Activated CD4-positive, alpha-beta T cell treated with anti-CD3 and anti-CD28 coated beads, Interleukin-2, amount 10 ng/mL, durations not matched to agents 7 days and 5 days (primary cell): ENCODE measurements at regions not wholly inside any gene's neighbourhood (a gene's known extent, or its start where the extent isn't known, plus 50 kb on each side); places are given as distances from the start of the nearest gene placed in this dataset.

ENCODE experiments used
- CTCF ChIA-PET: fragments of 350-600 bp; sonication (Branson Sonifier 250); formaldehyde crosslinking; loops from one replicate; lab custom pipeline; 2021; ENCODE audit warnings: antibody characterized with exemption; lab: Charles Lee
- POLR2A ChIA-PET: fragments of 350-600 bp; sonication (Branson Sonifier 250); formaldehyde crosslinking; loops from one replicate; lab custom pipeline; 2021; ENCODE audit warnings: antibody characterized with exemption; lab: Charles Lee
- DNase-seq: peaks from one replicate; pipeline ENCODE4 v3.0.0-alpha.2; 2020
- H3K27ac Mint-ChIP-seq: one replicate; pipeline ENCODE4 v1.8.0; 2021; ENCODE audit warnings: mild to moderate bottlenecking, moderate library complexity, mixed read lengths
- H3K27me3 Mint-ChIP-seq: one replicate; pipeline ENCODE4 v1.8.0; 2021; ENCODE audit warnings: mixed read lengths
- H3K36me3 Mint-ChIP-seq: one replicate; pipeline ENCODE4 v1.8.0; 2021; ENCODE audit warnings: low read depth, mixed read lengths
- H3K4me1 Mint-ChIP-seq: one replicate; pipeline ENCODE4 v1.8.0; 2021; ENCODE audit warnings: mixed read lengths
- H3K4me3 Mint-ChIP-seq: one replicate; pipeline ENCODE4 v1.8.0; 2021; ENCODE audit warnings: mild to moderate bottlenecking, moderate library complexity, mixed read lengths
- H3K9me3 Mint-ChIP-seq: one replicate; pipeline ENCODE4 v1.8.0; 2021; ENCODE audit warnings: mixed read lengths

GRCh38 chrX:79300856-79301255 lies 66.3 kb downstream of the ITM2A start:
- ChIA-PET CTCF (interaction anchor here (0.9 to 1.3 kb wide), 2 partner anchors 14 to 21 kb away, joined by 3 read pairs; no protein-coding TSS in a partner anchor), POLR2A (no interaction called here)
- H3K9me3 Mint-ChIP-seq = no peaks in the 10 kb centered on the region
- no peaks in the 10 kb centered on the region for H3K4me1 Mint-ChIP-seq
- H3K27ac Mint-ChIP-seq = no peak overlapping the region
- no peak for DNase-seq
- H3K36me3 Mint-ChIP-seq = peaks cover 2% of the 10 kb centered on the region
- H3K4me3 Mint-ChIP-seq = no peak overlapping the region
- H3K27me3 Mint-ChIP-seq = no peaks in the 10 kb centered on the region

- no peaks in the 10 kb centered on the region for H3K9me3 Mint-ChIP-seq
- peaks cover 45% of the 10 kb centered on the region for H3K4me1 Mint-ChIP-seq
- H3K27me3 Mint-ChIP-seq = no peaks in the 10 kb centered on the region
- no peak overlapping the region for H3K4me3 Mint-ChIP-seq
- POLR2A ChIA-PET = no interaction called here
- CTCF ChIA-PET = interaction anchor here (1.7 kb wide), 1 partner anchor 18 kb away, joined by 4 read pairs; no protein-coding TSS in a partner anchor
- no peak for DNase-seq
- peak overlapping the region; percentile 36 for H3K27ac Mint-ChIP-seq
- no peaks in the 10 kb centered on the region for H3K36me3 Mint-ChIP-seq
Observed at GRCh38 chrX:79290596-79290995, 76.5 kb downstream of the ITM2A start.

GRCh38 chrX:79288733-79289132 lies 78.4 kb downstream of the ITM2A start:
- H3K36me3 Mint-ChIP-seq = peaks cover 1% of the 10 kb centered on the region
- no peak for DNase-seq
- POLR2A ChIA-PET = no interaction called here
- no peak overlapping the region for H3K27ac Mint-ChIP-seq
- no peak overlapping the region for H3K4me3 Mint-ChIP-seq
- no peaks in the 10 kb centered on the region for H3K9me3 Mint-ChIP-seq
- H3K27me3 Mint-ChIP-seq = no peaks in the 10 kb centered on the region
- CTCF ChIA-PET = no interaction called here
- peaks cover 47% of the 10 kb centered on the region for H3K4me1 Mint-ChIP-seq

GRCh38 chrX:79287724-79288123 lies 79.4 kb downstream of the ITM2A start:
- ChIA-PET POLR2A (no interaction called here), CTCF (interaction anchor here (2.0 kb wide), 1 partner anchor 17 kb away, joined by 5 read pairs; no protein-coding TSS in a partner anchor)
- peaks cover 3% of the 10 kb centered on the region for H3K36me3 Mint-ChIP-seq
- peak overlapping the region; percentile 83 for H3K27ac Mint-ChIP-seq
- peak overlapping the region; percentile 48 for H3K4me3 Mint-ChIP-seq
- no peaks in the 10 kb centered on the region for H3K27me3 Mint-ChIP-seq
- H3K4me1 Mint-ChIP-seq = peaks cover 47% of the 10 kb centered on the region
- peaks cover under 1% of the 10 kb centered on the region for H3K9me3 Mint-ChIP-seq
- DNase-seq = no peak

- H3K36me3 Mint-ChIP-seq = peaks cover 9% of the 10 kb centered on the region
- H3K27ac Mint-ChIP-seq = no peak overlapping the region
- peaks cover 22% of the 10 kb centered on the region for H3K9me3 Mint-ChIP-seq
- ChIA-PET POLR2A (no interaction called here), CTCF (interaction anchor here (1.4 kb wide), 1 partner anchor 129 kb away, joined by 3 read pairs; no protein-coding TSS in a partner anchor)
- no peak overlapping the region for H3K4me3 Mint-ChIP-seq
- DNase-seq = no peak
- H3K4me1 Mint-ChIP-seq = peaks cover 7% of the 10 kb centered on the region
- no peaks in the 10 kb centered on the region for H3K27me3 Mint-ChIP-seq
Observed at GRCh38 chrX:79281775-79282174, 85.4 kb downstream of the ITM2A start.

GRCh38 chrX:79270401-79270800 lies 96.7 kb downstream of the ITM2A start:
- H3K27ac Mint-ChIP-seq = no peak overlapping the region
- POLR2A ChIA-PET = no interaction called here
- CTCF ChIA-PET = interaction anchor here (0.9 to 1.6 kb wide), 7 partner anchors 12 to 756 kb away, joined by 3 to 7 read pairs (median 4); partner anchors contain the start of gene GPR174
- no peak overlapping the region for H3K4me3 Mint-ChIP-seq
- peak; percentile 74 for DNase-seq
- H3K4me1 Mint-ChIP-seq = peaks cover 35% of the 10 kb centered on the region
- H3K27me3 Mint-ChIP-seq = no peaks in the 10 kb centered on the region
- peaks cover 2% of the 10 kb centered on the region for H3K36me3 Mint-ChIP-seq
- H3K9me3 Mint-ChIP-seq = no peaks in the 10 kb centered on the region

- Mint-ChIP-seq H3K4me1 (peaks cover 37% of the 10 kb centered on the region), H3K36me3 (peaks cover 4% of the 10 kb centered on the region), H3K4me3 (no peak overlapping the region), H3K9me3 (no peaks in the 10 kb centered on the region), H3K27me3 (no peaks in the 10 kb centered on the region), H3K27ac (no peak overlapping the region)
- CTCF ChIA-PET = no interaction called here
- POLR2A ChIA-PET = no interaction called here
- no peak for DNase-seq
Observed at GRCh38 chrX:79268788-79269187, 98.3 kb downstream of the ITM2A start.

GRCh38 chrX:79266702-79267101 lies 100.4 kb downstream of the ITM2A start:
- Mint-ChIP-seq H3K27me3 (no peaks in the 10 kb centered on the region), H3K36me3 (peaks cover 4% of the 10 kb centered on the region), H3K9me3 (no peaks in the 10 kb centered on the region), H3K27ac (no peak overlapping the region), H3K4me1 (peaks cover 53% of the 10 kb centered on the region), H3K4me3 (no peak overlapping the region)
- no peak for DNase-seq
- ChIA-PET POLR2A (no interaction called here), CTCF (no interaction called here)

- no peak for DNase-seq
- ChIA-PET CTCF (interaction anchor here (0.6 kb wide), 1 partner anchor 18 kb away, joined by 3 read pairs; no protein-coding TSS in a partner anchor), POLR2A (no interaction called here)
- H3K4me3 Mint-ChIP-seq = no peak overlapping the region
- peaks cover 9% of the 10 kb centered on the region for H3K36me3 Mint-ChIP-seq
- no peaks in the 10 kb centered on the region for H3K9me3 Mint-ChIP-seq
- peaks cover 60% of the 10 kb centered on the region for H3K4me1 Mint-ChIP-seq
- H3K27ac Mint-ChIP-seq = no peak overlapping the region
- no peaks in the 10 kb centered on the region for H3K27me3 Mint-ChIP-seq
Observed at GRCh38 chrX:79263550-79263949, 103.6 kb downstream of the ITM2A start.

GRCh38 chrX:79259073-79259689 lies 108.0 kb downstream of the ITM2A start:
- Mint-ChIP-seq H3K4me3 (peak overlapping the region; percentile 53), H3K27me3 (no peaks in the 10 kb centered on the region), H3K27ac (peak overlapping the region; percentile 92), H3K36me3 (peaks cover 24% of the 10 kb centered on the region), H3K9me3 (peaks cover 12% of the 10 kb centered on the region), H3K4me1 (peaks cover 72% of the 10 kb centered on the region)
- DNase-seq = peak; percentile 70
- ChIA-PET POLR2A (interaction anchor here (0.5 to 0.7 kb wide), 2 partner anchors 95 to 880 kb away, joined by 3 to 5 read pairs; no protein-coding TSS in a partner anchor), CTCF (interaction anchor here (0.8 to 1.6 kb wide), 3 partner anchors 9 to 89 kb away, joined by 3 to 7 read pairs (median 4); no protein-coding TSS in a partner anchor)

GRCh38 chrX:79243691-79244090 lies 99.2 kb downstream of the GPR174 start:
- ChIA-PET POLR2A (no interaction called here), CTCF (no interaction called here)
- no peak overlapping the region for H3K4me3 Mint-ChIP-seq
- peaks cover 22% of the 10 kb centered on the region for H3K36me3 Mint-ChIP-seq
- H3K4me1 Mint-ChIP-seq = peaks cover 18% of the 10 kb centered on the region
- DNase-seq = no peak
- peaks cover 20% of the 10 kb centered on the region for H3K9me3 Mint-ChIP-seq
- H3K27me3 Mint-ChIP-seq = no peaks in the 10 kb centered on the region
- H3K27ac Mint-ChIP-seq = no peak overlapping the region

- POLR2A ChIA-PET = no interaction called here
- Mint-ChIP-seq H3K4me3 (no peak overlapping the region), H3K4me1 (peaks cover 7% of the 10 kb centered on the region)
Observed at GRCh38 chrX:79235899-79236298, 91.4 kb downstream of the GPR174 start.

GRCh38 chrX:79231662-79232061 lies 87.2 kb downstream of the GPR174 start:
- peaks cover 7% of the 10 kb centered on the region for H3K4me1 Mint-ChIP-seq
- no peak for DNase-seq
- no peaks in the 10 kb centered on the region for H3K27me3 Mint-ChIP-seq
- CTCF ChIA-PET = interaction anchor here (1.2 kb wide), 1 partner anchor 16 kb away, joined by 4 read pairs; no protein-coding TSS in a partner anchor
- H3K36me3 Mint-ChIP-seq = peaks cover 29% of the 10 kb centered on the region
- POLR2A ChIA-PET = no interaction called here
- H3K9me3 Mint-ChIP-seq = peaks cover 9% of the 10 kb centered on the region
- H3K4me3 Mint-ChIP-seq = no peak overlapping the region
- no peak overlapping the region for H3K27ac Mint-ChIP-seq

More at GRCh38 chrX:79235899-79236298, 91.4 kb downstream of the GPR174 start:
- CTCF ChIA-PET = no interaction called here
- H3K36me3 Mint-ChIP-seq = peaks cover 42% of the 10 kb centered on the region
- H3K27ac Mint-ChIP-seq = no peak overlapping the region
- DNase-seq = no peak
- H3K9me3 Mint-ChIP-seq = peaks cover 13% of the 10 kb centered on the region
- no peaks in the 10 kb centered on the region for H3K27me3 Mint-ChIP-seq
